ENCODE measurements at regions not wholly inside any gene's neighbourhood (a gene's known extent, or its start where the extent isn't known, plus 50 kb on each side); places are given as distances from the start of the nearest gene placed in this dataset.

- no peaks in the 10 kb centered on the region for H3K9me3 ChIP-seq (ENCODE audit: control insufficient read depth, low read depth, low read length)
- H3K27ac ChIP-seq (ENCODE audit: control insufficient read depth, insufficient read depth, low read length): no peak overlapping the region
- H3K9ac ChIP-seq (ENCODE audit: control insufficient read depth, extremely low read depth, insufficient read depth, low read length): no peak overlapping the region
- FAIRE-seq: no peak
- no peaks in the 10 kb centered on the region for H3K27me3 ChIP-seq (ENCODE audit: control insufficient read depth, extremely low read depth, insufficient read depth, low read length)
- no peak overlapping the region for H2AFZ ChIP-seq (ENCODE audit: control insufficient read depth, low read length)
- H3K9me1 ChIP-seq (ENCODE audit: control insufficient read depth, extremely low read depth, insufficient read depth, low read length): no peaks in the 10 kb centered on the region
- TF ChIP-seq EZH2 (IDR thresholded peaks at IDR 0.05; ENCODE audit: low read length): no peak
- TF ChIP-seq CTCF (optimal IDR thresholded peaks at IDR 0.05 in 1 of 3, IDR thresholded peaks at IDR 0.05 in 1 of 3, conservative IDR thresholded peaks at IDR 0.05 in 1 of 3; ENCODE audit: extremely low read depth in 1 of 3, insufficient read depth in 2 of 3, low read length in 3 of 3): no peak
- H3K4me2 ChIP-seq (ENCODE audit: control insufficient read depth, extremely low read depth, insufficient read depth, low read depth, low read length): no peak overlapping the region
- no peaks in the 10 kb centered on the region for H3K79me2 ChIP-seq (ENCODE audit: control insufficient read depth, insufficient read depth, low read length)
- H3K4me3 ChIP-seq (ENCODE audit: control insufficient read depth in 2 of 3, extremely low read depth in 1 of 3, insufficient read depth in 2 of 3, low read depth in 1 of 3, low read length in 3 of 3): no peak overlapping the region
- no peaks in the 10 kb centered on the region for H4K20me1 ChIP-seq (ENCODE audit: control insufficient read depth, extremely low read depth, insufficient read depth, low read length)
- peaks cover 10% of the 10 kb centered on the region for H3K4me1 ChIP-seq (ENCODE audit: control insufficient read depth, extremely low read depth, insufficient read depth, low read length)
- no peaks in the 10 kb centered on the region for H3K36me3 ChIP-seq (ENCODE audit: control insufficient read depth in 2 of 2, extremely low read depth in 1 of 2, insufficient read depth in 2 of 2, low read length in 2 of 2)
- dilution Hi-C loops (cut with MboI; ENCODE audit: extremely low pct_ligation_motif_present, low sequenced_read_pairs): no loop called here
- DNase-seq (ENCODE audit: low read depth, low spot score): no peak
Observed at GRCh38 chr10:9068003-9068402, 1013.5 kb downstream of the GATA3 start.

GRCh38 chr10:9069136-9069535, 1014.6 kb downstream of the GATA3 start:
- Histone ChIP-seq H3K4me2 (ENCODE audit: control insufficient read depth, extremely low read depth, insufficient read depth, low read depth, low read length) (peak overlapping the region; percentile 19), H3K9me3 (ENCODE audit: control insufficient read depth, low read depth, low read length) (no peaks in the 10 kb centered on the region), H3K4me3 (ENCODE audit: control insufficient read depth in 2 of 3, extremely low read depth in 1 of 3, insufficient read depth in 2 of 3, low read depth in 1 of 3, low read length in 3 of 3) (no peak overlapping the region), H3K27me3 (ENCODE audit: control insufficient read depth, extremely low read depth, insufficient read depth, low read length) (no peaks in the 10 kb centered on the region), H3K4me1 (ENCODE audit: control insufficient read depth, extremely low read depth, insufficient read depth, low read length) (peaks cover 10% of the 10 kb centered on the region), H3K36me3 (ENCODE audit: control insufficient read depth in 2 of 2, extremely low read depth in 1 of 2, insufficient read depth in 2 of 2, low read length in 2 of 2) (no peaks in the 10 kb centered on the region), H3K79me2 (ENCODE audit: control insufficient read depth, insufficient read depth, low read length) (no peaks in the 10 kb centered on the region), H4K20me1 (ENCODE audit: control insufficient read depth, extremely low read depth, insufficient read depth, low read length) (no peaks in the 10 kb centered on the region), H2AFZ (ENCODE audit: control insufficient read depth, low read length) (peak overlapping the region; percentile 12), H3K9me1 (ENCODE audit: control insufficient read depth, extremely low read depth, insufficient read depth, low read length) (no peaks in the 10 kb centered on the region), H3K9ac (ENCODE audit: control insufficient read depth, extremely low read depth, insufficient read depth, low read length) (no peak overlapping the region), H3K27ac (ENCODE audit: control insufficient read depth, insufficient read depth, low read length) (peak overlapping the region; percentile 25)
- FAIRE-seq (peak; percentile 77), DNase-seq (ENCODE audit: low read depth, low spot score) (peak; percentile 80)
- TF ChIP-seq EZH2 (IDR thresholded peaks at IDR 0.05; ENCODE audit: low read length) (no peak), CTCF (optimal IDR thresholded peaks at IDR 0.05 in 1 of 3, IDR thresholded peaks at IDR 0.05 in 1 of 3, conservative IDR thresholded peaks at IDR 0.05 in 1 of 3; ENCODE audit: extremely low read depth in 1 of 3, insufficient read depth in 2 of 3, low read length in 3 of 3) (no peak)
- dilution Hi-C loops (cut with MboI; ENCODE audit: extremely low pct_ligation_motif_present, low sequenced_read_pairs): no loop called here
